ENCODE measurements at regions not wholly inside any gene's neighbourhood (a gene's known extent, or its start where the extent isn't known, plus 50 kb on each side); places are given as distances from the start of the nearest gene placed in this dataset.

DNA sequence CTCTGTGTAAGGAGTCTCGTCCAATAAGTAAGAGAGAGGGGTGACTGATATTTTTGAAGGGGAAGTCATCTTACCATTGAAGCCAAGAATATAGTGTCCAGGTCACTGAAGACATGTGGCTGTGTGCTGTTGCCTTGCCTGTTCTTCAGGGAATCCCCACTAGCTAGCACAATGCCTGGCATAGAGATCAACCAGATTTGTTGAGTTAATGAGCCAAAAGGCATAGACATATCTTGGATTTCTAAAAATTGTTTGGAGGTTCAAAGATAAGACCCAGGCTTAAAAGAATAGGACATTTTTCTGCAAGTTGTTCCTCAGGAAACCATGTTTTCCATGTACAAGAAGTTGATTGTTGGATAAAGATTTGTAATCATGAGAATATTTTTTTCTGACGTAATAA, 119.3 kb upstream of the DKK2 start:
- ATAC-seq: no peak
- Histone ChIP-seq H3K9me3 (ENCODE audit: control insufficient read depth in 1 of 2, insufficient read depth in 1 of 2, low read depth in 1 of 2, low read length in 2 of 2) (no peaks in the 10 kb centered on the region), H3K27ac (ENCODE audit: low read depth, low read length) (no peak overlapping the region), H4K20me1 (ENCODE audit: insufficient read depth) (no peaks in the 10 kb centered on the region), H3K4me1 (ENCODE audit: control insufficient read depth in 1 of 2, insufficient read depth in 2 of 2, low read length in 2 of 2) (no peaks in the 10 kb centered on the region), H3K27me3 (ENCODE audit: insufficient read depth, low read length) (no peaks in the 10 kb centered on the region), H3K9ac (ENCODE audit: low read length) (no peak overlapping the region), H3K4me2 (ENCODE audit: low read length) (no peak overlapping the region), H3K79me2 (ENCODE audit: insufficient read depth, low read length) (no peaks in the 10 kb centered on the region), H3K9me2 (ENCODE audit: insufficient read depth) (no peaks in the 10 kb centered on the region), H3K36me3 (ENCODE audit: control insufficient read depth in 1 of 2, insufficient read depth in 2 of 2, low read length in 2 of 2) (no peaks in the 10 kb centered on the region), H3K4me3 (replicated peaks in 1 of 2; ENCODE audit: low read depth in 1 of 2, low read length in 2 of 2) (no peak overlapping the region), H2AFZ (ENCODE audit: low read depth, low read length, poor library complexity, severe bottlenecking) (no peak overlapping the region)
- no TSS peak for BruUV-seq (replicated peaks)
- ChIA-PET RAD21 (ENCODE audit: low non-redundant PET in 1 of 2, low total read pairs in 2 of 2, uncharacterized antibody in 2 of 2, unreplicated experiment in 2 of 2) (no interaction called here), POLR2A (no interaction called here), CTCF (no interaction called here)
- TF ChIP-seq CBX3 (IDR thresholded peaks at IDR 0.05; ENCODE audit: low read depth): no peak
- no peak for TF ChIP-seq SP1 (IDR thresholded peaks at IDR 0.05; ENCODE audit: low read depth)
- no peak for TF ChIP-seq EZH2phosphoT487 (IDR thresholded peaks at IDR 0.05; ENCODE audit: borderline replicate concordance)
- TF ChIP-seq YY1 (IDR thresholded peaks at IDR 0.05; ENCODE audit: extremely low read depth, insufficient replicate concordance, low read depth, low read length): no peak
- DNase-seq (ENCODE audit: low read depth, low spot score): no peak
- intact Hi-C loops (cut with micrococcal nuclease): no loop called here

DNA sequence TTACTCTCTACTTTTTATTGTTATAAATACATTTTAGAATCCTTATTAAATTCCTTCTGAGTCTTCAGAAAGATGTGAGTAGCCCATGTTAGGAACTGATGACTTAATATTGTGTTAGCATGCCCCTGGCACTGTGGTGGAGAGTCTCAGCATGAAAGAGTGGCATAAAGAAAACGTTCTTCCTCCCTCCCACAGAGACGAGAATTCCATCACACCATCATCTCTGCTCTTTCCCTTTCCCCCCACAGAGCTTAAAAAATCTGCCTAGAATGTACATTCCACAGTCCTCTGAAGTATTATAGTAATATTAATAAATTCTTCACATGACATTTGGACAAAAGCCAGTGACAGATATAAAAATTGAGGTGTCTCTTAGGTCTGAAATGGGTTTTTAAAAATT, 117.8 kb upstream of the DKK2 start:
- BruUV-seq (replicated peaks): no TSS peak
- Histone ChIP-seq H3K4me2 (ENCODE audit: low read length) (no peak overlapping the region), H3K27me3 (ENCODE audit: insufficient read depth, low read length) (no peaks in the 10 kb centered on the region), H3K4me1 (ENCODE audit: control insufficient read depth in 1 of 2, insufficient read depth in 2 of 2, low read length in 2 of 2) (no peaks in the 10 kb centered on the region), H3K27ac (ENCODE audit: low read depth, low read length) (no peak overlapping the region), H4K20me1 (ENCODE audit: insufficient read depth) (no peaks in the 10 kb centered on the region), H3K79me2 (ENCODE audit: insufficient read depth, low read length) (no peaks in the 10 kb centered on the region), H3K9ac (ENCODE audit: low read length) (no peak overlapping the region), H3K9me3 (ENCODE audit: control insufficient read depth in 1 of 2, insufficient read depth in 1 of 2, low read depth in 1 of 2, low read length in 2 of 2) (no peaks in the 10 kb centered on the region), H3K9me2 (ENCODE audit: insufficient read depth) (no peaks in the 10 kb centered on the region), H2AFZ (ENCODE audit: low read depth, low read length, poor library complexity, severe bottlenecking) (no peak overlapping the region), H3K36me3 (ENCODE audit: control insufficient read depth in 1 of 2, insufficient read depth in 2 of 2, low read length in 2 of 2) (no peaks in the 10 kb centered on the region), H3K4me3 (replicated peaks in 1 of 2; ENCODE audit: low read depth in 1 of 2, low read length in 2 of 2) (no peak overlapping the region)
- ATAC-seq (no peak), DNase-seq (ENCODE audit: low read depth, low spot score) (no peak)
- ChIA-PET RAD21 (ENCODE audit: low non-redundant PET in 1 of 2, low total read pairs in 2 of 2, uncharacterized antibody in 2 of 2, unreplicated experiment in 2 of 2) (no interaction called here), CTCF (no interaction called here), POLR2A (no interaction called here)
- TF ChIP-seq SIN3A (IDR thresholded peaks at IDR 0.05; ENCODE audit: low read depth): no peak
- TF ChIP-seq ELF1 (IDR thresholded peaks at IDR 0.05; ENCODE audit: borderline replicate concordance, low read depth): no peak
- TF ChIP-seq FOSL1 (IDR thresholded peaks at IDR 0.05; ENCODE audit: low read depth): no peak
- no peak for TF ChIP-seq EZH2phosphoT487 (IDR thresholded peaks at IDR 0.05; ENCODE audit: borderline replicate concordance)
- TF ChIP-seq ZNF274 (IDR thresholded peaks at IDR 0.05; ENCODE audit: low read depth, low read length): no peak
- no peak for TF ChIP-seq TCF7L2 (IDR thresholded peaks at IDR 0.05; ENCODE audit: borderline replicate concordance, extremely low read depth, insufficient read depth, insufficient read length)
- TF ChIP-seq JUND (IDR thresholded peaks at IDR 0.05): no peak
- no peak for TF ChIP-seq POLR2A (IDR thresholded peaks at IDR 0.05; ENCODE audit: borderline replicate concordance, extremely low read depth, insufficient read depth, insufficient read length)
- TF ChIP-seq ZFX (IDR thresholded peaks at IDR 0.05): no peak
- no peak for TF ChIP-seq SP1 (IDR thresholded peaks at IDR 0.05; ENCODE audit: low read depth)
- TF ChIP-seq, protein P1, sequence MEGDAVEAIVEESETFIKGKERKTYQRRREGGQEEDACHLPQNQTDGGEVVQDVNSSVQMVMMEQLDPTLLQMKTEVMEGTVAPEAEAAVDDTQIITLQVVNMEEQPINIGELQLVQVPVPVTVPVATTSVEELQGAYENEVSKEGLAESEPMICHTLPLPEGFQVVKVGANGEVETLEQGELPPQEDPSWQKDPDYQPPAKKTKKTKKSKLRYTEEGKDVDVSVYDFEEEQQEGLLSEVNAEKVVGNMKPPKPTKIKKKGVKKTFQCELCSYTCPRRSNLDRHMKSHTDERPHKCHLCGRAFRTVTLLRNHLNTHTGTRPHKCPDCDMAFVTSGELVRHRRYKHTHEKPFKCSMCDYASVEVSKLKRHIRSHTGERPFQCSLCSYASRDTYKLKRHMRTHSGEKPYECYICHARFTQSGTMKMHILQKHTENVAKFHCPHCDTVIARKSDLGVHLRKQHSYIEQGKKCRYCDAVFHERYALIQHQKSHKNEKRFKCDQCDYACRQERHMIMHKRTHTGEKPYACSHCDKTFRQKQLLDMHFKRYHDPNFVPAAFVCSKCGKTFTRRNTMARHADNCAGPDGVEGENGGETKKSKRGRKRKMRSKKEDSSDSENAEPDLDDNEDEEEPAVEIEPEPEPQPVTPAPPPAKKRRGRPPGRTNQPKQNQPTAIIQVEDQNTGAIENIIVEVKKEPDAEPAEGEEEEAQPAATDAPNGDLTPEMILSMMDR (IDR thresholded peaks at IDR 0.05 in 2 of 3, conservative IDR thresholded peaks at IDR 0.05 in 1 of 3; ENCODE audit: borderline replicate concordance in 1 of 3, insufficient read depth in 1 of 3, low read depth in 2 of 3, low read length in 2 of 3): no peak
- TF ChIP-seq, protein P2, sequence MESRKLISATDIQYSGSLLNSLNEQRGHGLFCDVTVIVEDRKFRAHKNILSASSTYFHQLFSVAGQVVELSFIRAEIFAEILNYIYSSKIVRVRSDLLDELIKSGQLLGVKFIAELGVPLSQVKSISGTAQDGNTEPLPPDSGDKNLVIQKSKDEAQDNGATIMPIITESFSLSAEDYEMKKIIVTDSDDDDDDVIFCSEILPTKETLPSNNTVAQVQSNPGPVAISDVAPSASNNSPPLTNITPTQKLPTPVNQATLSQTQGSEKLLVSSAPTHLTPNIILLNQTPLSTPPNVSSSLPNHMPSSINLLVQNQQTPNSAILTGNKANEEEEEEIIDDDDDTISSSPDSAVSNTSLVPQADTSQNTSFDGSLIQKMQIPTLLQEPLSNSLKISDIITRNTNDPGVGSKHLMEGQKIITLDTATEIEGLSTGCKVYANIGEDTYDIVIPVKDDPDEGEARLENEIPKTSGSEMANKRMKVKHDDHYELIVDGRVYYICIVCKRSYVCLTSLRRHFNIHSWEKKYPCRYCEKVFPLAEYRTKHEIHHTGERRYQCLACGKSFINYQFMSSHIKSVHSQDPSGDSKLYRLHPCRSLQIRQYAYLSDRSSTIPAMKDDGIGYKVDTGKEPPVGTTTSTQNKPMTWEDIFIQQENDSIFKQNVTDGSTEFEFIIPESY (IDR thresholded peaks at IDR 0.05; ENCODE audit: extremely low read depth, insufficient replicate concordance, low read length): no peak
- TF ChIP-seq, protein P3, sequence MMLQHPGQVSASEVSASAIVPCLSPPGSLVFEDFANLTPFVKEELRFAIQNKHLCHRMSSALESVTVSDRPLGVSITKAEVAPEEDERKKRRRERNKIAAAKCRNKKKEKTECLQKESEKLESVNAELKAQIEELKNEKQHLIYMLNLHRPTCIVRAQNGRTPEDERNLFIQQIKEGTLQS (IDR thresholded peaks at IDR 0.05): no peak
- intact Hi-C loops (cut with micrococcal nuclease): no loop called here
